ENCODE measurements at regions not wholly inside any gene's neighbourhood (a gene's known extent, or its start where the extent isn't known, plus 50 kb on each side); places are given as distances from the start of the nearest gene placed in this dataset.

GRCh38 chr2:56508662-56509061 lies 324.9 kb downstream of the CCDC85A start:
- H3K9me3 ChIP-seq (ENCODE audit: low read depth): peaks cover 3% of the 10 kb centered on the region
- no peaks in the 10 kb centered on the region for H3K4me1 ChIP-seq
- H3K4me3 ChIP-seq: no peak overlapping the region
- no peak overlapping the region for H2AFZ ChIP-seq (replicated peaks)
- no peaks in the 10 kb centered on the region for H3K36me3 ChIP-seq
- no peak overlapping the region for H3K4me2 ChIP-seq
- Mint-ChIP-seq H3K4me3 (no peak overlapping the region), H3K27me3 (ENCODE audit: insufficient read depth, low read depth) (no peaks in the 10 kb centered on the region), H3K36me3 (no peaks in the 10 kb centered on the region), H3K27ac (no peak overlapping the region), H3K4me1 (no peaks in the 10 kb centered on the region), H3K9me3 (no peaks in the 10 kb centered on the region)
- DNase-seq (ENCODE audit: low spot score): no peak
- H3F3A ChIP-seq (ENCODE audit: low read depth): no peaks in the 10 kb centered on the region
- H3K27me3 ChIP-seq: no peaks in the 10 kb centered on the region
- no peak overlapping the region for H3K27ac ChIP-seq
- no peak overlapping the region for H3K9ac ChIP-seq
- no peaks in the 10 kb centered on the region for H4K20me1 ChIP-seq (ENCODE audit: low read depth)
- TF ChIP-seq CTCF (IDR thresholded peaks at IDR 0.05) (no peak), EZH2 (IDR thresholded peaks at IDR 0.05) (no peak), EZH2phosphoT487 (IDR thresholded peaks at IDR 0.05) (no peak)
- H3K79me2 ChIP-seq (ENCODE audit: low read depth): no peaks in the 10 kb centered on the region

- H3K27me3 Mint-ChIP-seq (ENCODE audit: insufficient read depth, low read depth): no peaks in the 10 kb centered on the region
- Histone ChIP-seq H3F3A (ENCODE audit: low read depth) (no peaks in the 10 kb centered on the region), H3K9me3 (ENCODE audit: low read depth) (peaks cover 3% of the 10 kb centered on the region), H3K27ac (no peak overlapping the region), H4K20me1 (ENCODE audit: low read depth) (no peaks in the 10 kb centered on the region), H3K9ac (no peak overlapping the region), H3K36me3 (no peaks in the 10 kb centered on the region), H3K27me3 (no peaks in the 10 kb centered on the region), H2AFZ (replicated peaks) (no peak overlapping the region), H3K79me2 (ENCODE audit: low read depth) (no peaks in the 10 kb centered on the region), H3K4me3 (no peak overlapping the region), H3K4me1 (no peaks in the 10 kb centered on the region), H3K4me2 (no peak overlapping the region)
- H3K36me3 Mint-ChIP-seq: no peaks in the 10 kb centered on the region
- H3K9me3 Mint-ChIP-seq: no peaks in the 10 kb centered on the region
- no peak for DNase-seq (ENCODE audit: low spot score)
- peaks cover 9% of the 10 kb centered on the region for H3K4me1 Mint-ChIP-seq
- no peak overlapping the region for H3K4me3 Mint-ChIP-seq
- no peak overlapping the region for H3K27ac Mint-ChIP-seq
- TF ChIP-seq EZH2 (IDR thresholded peaks at IDR 0.05) (no peak), EZH2phosphoT487 (IDR thresholded peaks at IDR 0.05) (no peak), CTCF (IDR thresholded peaks at IDR 0.05) (no peak)
Measured at GRCh38 chr2:56510610-56511009, 326.8 kb downstream of the CCDC85A start.

GRCh38 chr2:56515399-56515798 lies 331.6 kb downstream of the CCDC85A start:
- Histone ChIP-seq H3K27ac (no peak overlapping the region), H3K27me3 (no peaks in the 10 kb centered on the region)

More at GRCh38 chr2:56515399-56515798, 331.6 kb downstream of the CCDC85A start:
- H3K9me3 ChIP-seq (ENCODE audit: low read depth): peaks cover 3% of the 10 kb centered on the region
- no peak overlapping the region for H3K9ac ChIP-seq
- Mint-ChIP-seq H3K27me3 (ENCODE audit: insufficient read depth, low read depth) (peaks cover 2% of the 10 kb centered on the region), H3K27ac (no peak overlapping the region), H3K4me1 (peaks cover 10% of the 10 kb centered on the region), H3K36me3 (no peaks in the 10 kb centered on the region), H3K4me3 (no peak overlapping the region), H3K9me3 (no peaks in the 10 kb centered on the region)
- no peaks in the 10 kb centered on the region for H3F3A ChIP-seq (ENCODE audit: low read depth)
- H2AFZ ChIP-seq (replicated peaks): no peak overlapping the region
- H3K79me2 ChIP-seq (ENCODE audit: low read depth): no peaks in the 10 kb centered on the region
- H3K36me3 ChIP-seq: no peaks in the 10 kb centered on the region
- TF ChIP-seq CTCF (IDR thresholded peaks at IDR 0.05): no peak
- no peak for TF ChIP-seq EZH2 (IDR thresholded peaks at IDR 0.05)
- TF ChIP-seq EZH2phosphoT487 (IDR thresholded peaks at IDR 0.05): no peak
- no peak overlapping the region for H3K4me3 ChIP-seq
- H4K20me1 ChIP-seq (ENCODE audit: low read depth): no peaks in the 10 kb centered on the region
- no peak for DNase-seq (ENCODE audit: low spot score)
- H3K4me2 ChIP-seq: no peak overlapping the region
- no peaks in the 10 kb centered on the region for H3K4me1 ChIP-seq
